ENCODE measurements at regions not wholly inside any gene's neighbourhood (a gene's known extent, or its start where the extent isn't known, plus 50 kb on each side); places are given as distances from the start of the nearest gene placed in this dataset.

GRCh38 chr3:18841422-18842343, 306.6 kb upstream of the KCNH8 start:
- intact Hi-C loops (cut with DNase I): no loop called here
- DNase-seq (ENCODE audit: low spot score): no peak

GRCh38 chr3:18840535-18841137, 307.7 kb upstream of the KCNH8 start:
- intact Hi-C loops (cut with DNase I): no loop called here
- DNase-seq (ENCODE audit: low spot score): no peak

- no peak for DNase-seq (ENCODE audit: low spot score)
- intact Hi-C loops (cut with DNase I): no loop called here
Measured at GRCh38 chr3:18838758-18839157, 309.6 kb upstream of the KCNH8 start.

GRCh38 chr3:18837137-18837755, 311.1 kb upstream of the KCNH8 start:
- intact Hi-C loops (cut with DNase I): no loop called here
- no peak for DNase-seq (ENCODE audit: low spot score)

- DNase-seq (ENCODE audit: low spot score): no peak
- intact Hi-C loops (cut with DNase I): no loop called here
Measured at GRCh38 chr3:18835021-18835420, 313.3 kb upstream of the KCNH8 start.

- DNase-seq (ENCODE audit: low spot score): no peak
- intact Hi-C loops (cut with DNase I): no loop called here
Measured at GRCh38 chr3:18830087-18830486, 318.2 kb upstream of the KCNH8 start.

GRCh38 chr3:18828637-18829036, 319.7 kb upstream of the KCNH8 start:
- intact Hi-C loops (cut with DNase I): no loop called here
- no peak for DNase-seq (ENCODE audit: low spot score)

GRCh38 chr3:18827664-18828063, 320.6 kb upstream of the KCNH8 start:
- DNase-seq (ENCODE audit: low spot score): no peak
- intact Hi-C loops (cut with DNase I): no loop called here

GRCh38 chr3:18825665-18826064, 322.6 kb upstream of the KCNH8 start:
- no peak for DNase-seq (ENCODE audit: low spot score)
- intact Hi-C loops (cut with DNase I): no loop called here

GRCh38 chr3:18813300-18813699, 335.0 kb upstream of the KCNH8 start:
- DNase-seq (ENCODE audit: low spot score): no peak
- intact Hi-C loops (cut with DNase I): no loop called here

GRCh38 chr3:18812316-18812715, 336.0 kb upstream of the KCNH8 start:
- intact Hi-C loops (cut with DNase I): no loop called here
- no peak for DNase-seq (ENCODE audit: low spot score)

GRCh38 chr3:18810306-18810661, 338.0 kb upstream of the KCNH8 start:
- DNase-seq (ENCODE audit: low spot score): no peak
- intact Hi-C loops (cut with DNase I): no loop called here

GRCh38 chr3:18809640-18810305, 338.5 kb upstream of the KCNH8 start:
- DNase-seq (ENCODE audit: low spot score): no peak
- intact Hi-C loops (cut with DNase I): no loop called here

GRCh38 chr3:18808429-18808828, 339.9 kb upstream of the KCNH8 start:
- intact Hi-C loops (cut with DNase I): no loop called here
- no peak for DNase-seq (ENCODE audit: low spot score)

GRCh38 chr3:18807593-18807992, 340.7 kb upstream of the KCNH8 start:
- no peak for DNase-seq (ENCODE audit: low spot score)
- intact Hi-C loops (cut with DNase I): no loop called here

GRCh38 chr3:18806633-18807032, 341.7 kb upstream of the KCNH8 start:
- intact Hi-C loops (cut with DNase I): no loop called here
- DNase-seq (ENCODE audit: low spot score): no peak

- intact Hi-C loops (cut with DNase I): no loop called here
- DNase-seq (ENCODE audit: low spot score): no peak
Measured at GRCh38 chr3:18797378-18797777, 350.9 kb upstream of the KCNH8 start.

- DNase-seq (ENCODE audit: low spot score): no peak
- intact Hi-C loops (cut with DNase I): no loop called here
Measured at GRCh38 chr3:18795078-18795477, 353.2 kb upstream of the KCNH8 start.

- intact Hi-C loops (cut with DNase I): no loop called here
Measured at GRCh38 chr3:18791752-18792151, 356.6 kb upstream of the KCNH8 start.

GRCh38 chr3:18791182-18791581, 357.1 kb upstream of the KCNH8 start:
- intact Hi-C loops (cut with DNase I): no loop called here
- no peak for DNase-seq (ENCODE audit: low spot score)

More at GRCh38 chr3:18791752-18792151, 356.6 kb upstream of the KCNH8 start:
- no peak for DNase-seq (ENCODE audit: low spot score)
